ENCODE measurements at regions not wholly inside any gene's neighbourhood (a gene's known extent, or its start where the extent isn't known, plus 50 kb on each side); places are given as distances from the start of the nearest gene placed in this dataset. TPM values are rescaled to one million over a fixed set of nuclear protein-coding genes. Genes with fewer than 3 reads are reported as not detected.

DNA sequence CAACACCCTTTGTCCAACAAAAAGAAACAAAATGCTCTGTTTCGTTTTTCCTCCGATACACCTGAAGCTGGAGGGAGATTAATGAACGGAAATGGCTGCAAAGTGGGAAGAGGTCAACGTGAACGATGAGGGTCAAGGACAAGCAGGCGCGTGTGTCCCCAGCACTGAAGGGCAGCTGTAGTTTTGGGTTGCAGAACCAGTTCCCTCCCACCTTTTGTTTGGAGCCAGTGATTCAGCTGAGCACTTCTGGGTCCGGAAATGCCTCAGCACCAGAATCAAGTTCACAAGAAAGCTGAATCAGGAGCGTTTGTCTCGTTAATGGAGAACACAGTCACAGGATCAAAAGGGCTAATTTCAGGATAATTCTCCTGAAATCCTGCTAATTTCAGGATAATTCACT is 51.1 kb upstream of the PWP1 start:
- H3K27me3 ChIP-seq (replicated peaks; ENCODE audit: insufficient read depth): no peaks in the 10 kb centered on the region
- H3K27ac ChIP-seq: no peak overlapping the region
- TF ChIP-seq EZH2phosphoT487 (IDR thresholded peaks at IDR 0.05; ENCODE audit: insufficient read depth, low read depth): no peak
- no peak for TF ChIP-seq EZH2 (IDR thresholded peaks at IDR 0.05; ENCODE audit: insufficient read depth, poor library complexity, severe bottlenecking)
- H3K9me2 ChIP-seq (ENCODE audit: insufficient read depth): no peaks in the 10 kb centered on the region
- no peaks in the 10 kb centered on the region for H4K20me1 ChIP-seq (ENCODE audit: insufficient read depth)
- H3K36me3 ChIP-seq (ENCODE audit: low read depth): no peaks in the 10 kb centered on the region
- H3K4me1 ChIP-seq (ENCODE audit: insufficient read depth): no peaks in the 10 kb centered on the region
- H3K9me3 ChIP-seq (ENCODE audit: low read depth): no peaks in the 10 kb centered on the region
- no peaks in the 10 kb centered on the region for H3F3A ChIP-seq (ENCODE audit: insufficient read depth)
- H3K4me2 ChIP-seq (ENCODE audit: unreplicated experiment): no peak overlapping the region
- H3K79me2 ChIP-seq (ENCODE audit: insufficient read depth): no peaks in the 10 kb centered on the region
- no peak overlapping the region for H2AFZ ChIP-seq
- 56 to 62% methylated on average over 10 of the region's 10 CpGs for WGBS, 2 experiments (ENCODE audit: low coverage in 1 of 2, low lambda C conversion rate in 2 of 2, missing lambda C conversion rate in 2 of 2)
- no peak for DNase-seq
- H3K4me3 ChIP-seq: no peak overlapping the region
- in situ Hi-C loops (cut with MboI): no loop called here
- H3K9ac ChIP-seq: no peak overlapping the region

DNA sequence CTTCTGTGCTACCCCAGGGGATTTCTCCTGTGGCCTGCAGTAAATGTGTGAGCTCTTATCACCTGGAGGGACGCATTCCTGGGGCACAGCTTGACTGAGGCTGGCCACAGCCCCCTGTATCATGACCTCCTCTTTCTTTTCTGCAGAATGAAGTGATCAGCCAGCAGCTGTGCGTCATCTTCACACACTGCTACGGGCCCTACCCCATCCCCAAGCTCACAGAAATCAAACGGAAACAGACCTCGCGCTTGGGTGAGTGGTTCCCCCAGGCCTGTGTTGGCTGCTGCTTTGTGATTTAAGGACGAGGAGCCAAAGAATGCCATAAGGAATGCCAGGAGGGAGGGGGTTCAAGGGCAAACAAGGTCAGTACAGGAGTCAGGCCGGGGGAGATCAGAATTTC is 50.5 kb upstream of the PWP1 start:
- Histone ChIP-seq H3K4me1 (ENCODE audit: insufficient read depth) (no peaks in the 10 kb centered on the region), H3K9ac (no peak overlapping the region), H3K4me3 (no peak overlapping the region), H3K27ac (no peak overlapping the region), H3F3A (ENCODE audit: insufficient read depth) (no peaks in the 10 kb centered on the region), H4K20me1 (ENCODE audit: insufficient read depth) (no peaks in the 10 kb centered on the region), H3K79me2 (ENCODE audit: insufficient read depth) (no peaks in the 10 kb centered on the region), H3K9me3 (ENCODE audit: low read depth) (no peaks in the 10 kb centered on the region), H2AFZ (no peak overlapping the region), H3K36me3 (ENCODE audit: low read depth) (no peaks in the 10 kb centered on the region), H3K27me3 (replicated peaks; ENCODE audit: insufficient read depth) (no peaks in the 10 kb centered on the region), H3K4me2 (ENCODE audit: unreplicated experiment) (no peak overlapping the region), H3K9me2 (ENCODE audit: insufficient read depth) (no peaks in the 10 kb centered on the region)
- no peak for DNase-seq
- WGBS, 2 experiments (ENCODE audit: low coverage in 1 of 2, low lambda C conversion rate in 2 of 2, missing lambda C conversion rate in 2 of 2): 38 to 39% methylated on average over 8 of the region's 8 CpGs
- in situ Hi-C loops (cut with MboI): no loop called here
- no peak for TF ChIP-seq EZH2 (IDR thresholded peaks at IDR 0.05; ENCODE audit: insufficient read depth, poor library complexity, severe bottlenecking)
- no peak for TF ChIP-seq EZH2phosphoT487 (IDR thresholded peaks at IDR 0.05; ENCODE audit: insufficient read depth, low read depth)

Small RNA genes lying in the stretch of these regions (small RNA-seq; reads per million reads assigned to genes)
- 0.43 reads per million for gene RF00284 (ENCODE audit: low read depth, low replicate concordance)
- gene RNA5SP371 (ENCODE audit: low read depth, low replicate concordance): not detected

Data from GM23248 (cell line).